ENCODE measurements at regions not wholly inside any gene's neighbourhood (a gene's known extent, or its start where the extent isn't known, plus 50 kb on each side); places are given as distances from the start of the nearest gene placed in this dataset.

DNA sequence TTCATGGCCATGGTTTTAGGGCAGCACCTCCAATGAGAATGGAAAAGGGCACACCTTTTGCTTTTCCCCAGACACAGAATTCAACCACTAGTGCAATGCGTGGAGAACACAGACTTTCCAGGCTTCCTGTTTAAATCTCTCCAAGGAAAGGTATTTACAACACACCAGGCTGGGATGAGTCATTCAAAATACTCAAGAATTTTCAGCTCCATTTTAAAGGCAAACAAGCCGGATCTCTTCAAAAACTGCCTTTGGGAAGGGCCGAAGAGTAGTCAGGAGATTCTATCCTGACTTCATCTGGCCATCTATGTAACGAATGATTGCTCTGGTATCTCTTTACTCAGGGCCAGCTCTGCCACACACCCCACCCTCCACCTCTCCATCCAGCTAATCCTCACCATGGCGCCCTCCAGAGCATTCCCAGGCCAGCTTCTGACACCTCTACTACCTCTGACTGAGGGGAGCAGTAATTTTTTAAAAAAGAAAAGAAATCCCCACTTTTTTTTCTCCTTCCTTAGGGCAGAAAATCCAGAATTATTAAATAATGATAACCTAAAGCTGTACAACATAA is 254.6 kb downstream of the LY86 start:
- DNase-seq, result no peak

DNA sequence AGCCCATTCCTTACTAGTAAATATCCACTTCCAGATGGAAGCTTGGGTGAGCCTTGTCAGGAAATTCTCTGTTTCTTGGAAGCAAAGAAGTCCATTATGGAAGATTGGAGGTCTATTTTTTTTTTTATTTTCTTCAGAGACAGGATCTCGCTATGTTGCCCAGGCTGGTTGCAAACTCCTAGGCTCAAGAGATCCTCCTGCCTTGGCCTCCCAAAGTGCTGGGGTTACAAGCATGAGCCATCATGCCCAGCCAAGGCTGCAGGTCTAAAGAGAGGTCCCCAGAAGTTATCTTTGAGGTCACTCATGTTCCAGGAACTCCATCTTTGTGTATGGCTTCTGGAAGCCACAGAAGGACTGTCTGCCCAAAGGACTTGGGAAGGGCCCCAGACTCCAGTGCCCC is 255.3 kb downstream of the LY86 start:
- DNase-seq, result no peak

DNA sequence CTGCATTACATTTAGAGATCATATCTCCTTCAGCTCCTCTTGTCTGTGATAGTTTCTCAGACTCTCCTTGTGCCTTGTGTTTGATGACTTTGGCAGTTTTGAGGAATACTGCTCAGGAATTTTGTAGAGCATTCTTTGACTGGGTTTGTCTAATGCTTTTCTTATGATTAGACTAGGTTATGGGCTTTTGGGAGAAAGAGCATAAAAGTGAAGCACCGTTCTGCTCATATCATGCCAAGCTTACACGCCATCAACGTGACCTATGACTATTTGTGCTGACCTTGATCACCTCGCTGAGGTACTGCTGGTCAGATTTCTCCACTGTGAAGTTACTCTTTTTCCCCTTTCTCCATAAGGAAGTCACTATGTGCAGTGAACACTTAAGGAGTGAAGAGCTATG is 256.0 kb downstream of the LY86 start:
- no peak for DNase-seq

DNA sequence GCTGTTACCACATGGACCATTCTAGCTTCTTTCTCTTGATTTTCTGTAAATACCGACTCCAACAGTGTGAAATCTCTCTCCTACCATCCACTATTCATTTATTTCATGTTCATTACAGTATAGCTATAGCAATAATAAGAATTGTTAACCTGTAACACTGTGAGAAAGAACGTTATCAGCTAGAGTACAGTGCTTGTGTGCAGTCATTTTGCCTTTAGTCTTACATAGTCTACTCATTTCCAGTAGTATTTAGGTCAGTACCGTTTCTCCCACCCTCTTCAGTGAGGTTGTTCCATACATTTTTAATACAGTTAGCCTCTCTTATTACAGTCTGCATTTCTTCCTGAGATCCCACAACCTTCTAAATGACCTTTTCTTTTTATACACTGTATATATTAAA is 257.1 kb downstream of the LY86 start:
- DNase-seq, result no peak

GRCh38 chr6:6847591-6847990 is 259.1 kb downstream of the LY86 start:
- DNase-seq, result no peak

- DNase-seq, result no peak
Observed at GRCh38 chr6:6851059-6851948, 256.5 kb upstream of the RREB1 start.

GRCh38 chr6:6851949-6852261 is 255.9 kb upstream of the RREB1 start:
- DNase-seq, result no peak

- peak; percentile 12 to 48 for DNase-seq
Observed at GRCh38 chr6:6856538-6857523, 250.9 kb upstream of the RREB1 start.

- DNase-seq, result no peak
Observed at GRCh38 chr6:6857528-6857927, 250.2 kb upstream of the RREB1 start.

DNA sequence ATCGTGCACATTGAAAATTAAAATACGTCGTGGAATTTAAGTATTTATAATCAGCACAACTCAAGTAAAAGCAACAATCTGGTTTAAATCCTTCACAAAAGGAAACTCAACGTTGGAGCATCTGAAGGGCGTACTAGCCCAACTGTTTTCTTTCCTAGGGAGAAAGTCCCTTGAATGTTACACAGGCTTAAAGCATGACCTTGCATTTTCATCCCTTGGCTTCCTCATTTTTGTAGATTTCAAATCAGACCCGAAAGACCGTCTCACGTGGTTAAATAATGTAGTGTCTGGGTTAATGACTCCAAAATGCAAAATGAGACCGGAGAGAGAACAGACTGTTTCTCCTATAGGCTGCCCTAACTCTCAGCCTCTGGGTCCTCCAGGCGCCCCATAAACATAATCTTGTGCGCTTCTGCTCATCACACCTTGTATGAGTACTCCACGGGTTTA is 249.2 kb upstream of the RREB1 start:
- DNase-seq, result no peak

- no peak for DNase-seq
Observed at GRCh38 chr6:6859105-6859504, 248.7 kb upstream of the RREB1 start.

DNA sequence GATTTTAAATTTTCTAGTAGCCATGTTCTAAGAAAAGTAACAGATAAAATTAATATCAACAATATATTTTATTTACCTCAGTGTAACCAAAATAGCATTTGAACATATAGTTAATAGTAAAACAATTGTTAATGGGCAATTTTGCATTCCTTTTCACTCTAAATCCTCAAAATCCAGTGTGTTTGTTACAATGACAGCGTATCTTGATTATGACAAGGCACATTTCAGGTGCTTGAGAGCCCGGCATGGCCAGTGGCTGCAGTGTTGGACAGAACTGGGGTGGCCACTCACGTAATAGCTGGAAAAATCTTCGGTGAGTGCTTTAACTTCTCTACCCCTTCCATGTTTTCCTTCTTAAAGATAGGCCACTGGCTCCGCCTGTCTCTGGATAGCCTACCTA is 248.0 kb upstream of the RREB1 start:
- no peak for DNase-seq

DNA sequence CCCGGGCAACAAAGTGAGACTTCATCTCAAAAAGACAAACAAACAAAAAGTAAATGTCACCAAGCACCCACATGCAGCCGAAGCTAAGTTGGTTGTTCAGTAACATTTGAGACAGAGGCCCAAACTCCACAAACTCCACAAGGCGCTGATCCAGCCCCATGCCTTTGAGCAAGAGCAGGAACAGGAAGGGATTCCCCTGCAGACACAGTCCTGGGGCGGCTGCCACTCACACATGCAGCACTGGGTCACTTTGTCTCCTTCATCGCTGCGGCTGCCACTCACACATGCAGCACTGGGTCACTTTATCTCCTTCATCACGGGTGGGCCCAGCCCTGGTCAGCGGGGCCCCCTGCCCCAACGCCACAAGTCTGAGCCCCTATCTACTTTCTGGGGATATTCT is 246.9 kb upstream of the RREB1 start:
- DNase-seq, result no peak

- DNase-seq, result no peak
Observed at GRCh38 chr6:6861351-6861894, 246.3 kb upstream of the RREB1 start.

DNA sequence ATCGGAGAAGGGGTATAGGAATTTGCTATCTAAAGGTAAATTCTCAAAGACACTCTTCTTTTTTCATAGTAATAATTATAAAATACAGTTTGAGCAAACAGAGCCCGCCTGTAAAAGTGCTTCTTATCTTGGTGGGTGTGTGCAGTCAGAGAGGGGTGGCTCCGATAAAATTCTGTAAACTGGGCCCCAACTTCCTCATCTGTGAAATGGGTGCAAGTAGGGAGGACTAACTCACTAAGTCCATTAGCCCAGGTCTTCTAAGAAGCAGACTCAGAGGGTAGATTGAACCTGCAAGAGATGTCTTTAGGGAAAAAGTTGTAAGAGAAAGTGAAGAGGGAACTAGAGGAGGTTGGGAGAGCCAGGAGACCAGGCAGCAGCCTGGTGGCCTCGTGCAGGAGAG is 245.8 kb upstream of the RREB1 start:
- no peak for DNase-seq

DNA sequence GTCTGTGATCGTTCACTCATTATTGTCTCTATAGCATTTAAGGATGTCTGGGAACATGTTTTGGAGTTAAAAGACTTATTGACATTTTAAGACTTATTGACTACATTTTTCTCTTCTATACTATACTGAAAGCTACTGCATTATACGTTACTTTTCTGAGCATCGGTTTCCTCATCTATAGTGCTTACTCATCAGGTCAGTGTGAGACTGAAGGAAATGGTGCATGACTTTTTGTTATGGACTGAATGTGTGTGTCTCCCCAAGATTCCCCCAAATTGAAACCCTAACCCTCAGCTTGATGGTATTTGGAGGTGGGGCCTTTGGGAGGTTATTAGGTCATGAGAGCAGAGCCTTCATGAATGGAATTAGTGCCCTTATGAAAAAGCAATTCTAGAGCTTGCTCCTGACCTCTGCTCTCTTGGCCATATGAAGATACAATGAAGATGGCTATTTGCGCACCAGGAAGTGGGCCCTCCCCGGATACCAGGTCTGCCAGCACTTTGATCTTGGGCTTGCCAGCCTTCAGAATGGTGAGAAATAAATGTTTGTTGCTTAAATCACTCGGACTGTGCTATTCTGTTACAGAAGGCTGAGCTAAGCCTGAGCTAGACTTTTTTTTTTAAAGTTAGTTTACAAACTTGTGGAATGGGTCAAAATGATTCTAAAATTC is 243.7 kb upstream of the RREB1 start:
- DNase-seq, result no peak

GRCh38 chr6:6865611-6866010 is 242.2 kb upstream of the RREB1 start:
- DNase-seq, result no peak

DNA sequence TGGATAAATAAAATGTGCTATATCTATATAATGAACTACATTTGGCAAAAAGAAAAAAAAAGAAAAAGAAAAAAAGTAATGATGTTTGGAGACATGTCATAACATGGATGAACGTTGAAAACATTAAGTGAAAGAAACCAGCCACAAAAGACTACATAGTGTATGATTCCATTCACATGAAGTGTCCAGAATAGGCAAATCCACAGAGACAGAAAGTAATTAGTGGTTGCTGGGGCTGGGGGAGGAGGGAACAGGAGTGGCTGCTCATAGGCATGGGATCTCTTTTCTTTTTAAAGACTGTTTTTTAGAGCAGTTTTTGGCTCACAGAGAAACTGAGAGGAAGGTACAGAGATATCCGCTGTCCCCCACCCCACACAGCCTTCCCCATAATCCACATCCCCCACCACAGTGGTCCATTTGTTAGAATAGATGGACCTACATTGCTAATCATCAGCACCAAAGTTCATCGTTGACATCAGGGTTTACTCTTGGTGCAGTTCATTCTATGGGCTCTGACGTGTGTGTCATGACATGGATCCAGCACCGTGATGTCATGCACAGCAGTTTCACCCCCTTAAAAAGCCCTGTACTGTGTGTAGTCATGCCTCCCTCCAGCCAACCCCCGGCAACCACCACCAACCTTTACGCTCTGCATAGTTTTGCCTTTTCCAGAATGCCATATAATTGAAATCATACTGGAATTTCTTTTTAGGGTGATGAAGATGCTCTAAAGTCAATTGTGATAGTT is 240.9 kb upstream of the RREB1 start:
- no peak for DNase-seq

- no peak for DNase-seq
Observed at GRCh38 chr6:6867404-6867799, 240.4 kb upstream of the RREB1 start.

DNA sequence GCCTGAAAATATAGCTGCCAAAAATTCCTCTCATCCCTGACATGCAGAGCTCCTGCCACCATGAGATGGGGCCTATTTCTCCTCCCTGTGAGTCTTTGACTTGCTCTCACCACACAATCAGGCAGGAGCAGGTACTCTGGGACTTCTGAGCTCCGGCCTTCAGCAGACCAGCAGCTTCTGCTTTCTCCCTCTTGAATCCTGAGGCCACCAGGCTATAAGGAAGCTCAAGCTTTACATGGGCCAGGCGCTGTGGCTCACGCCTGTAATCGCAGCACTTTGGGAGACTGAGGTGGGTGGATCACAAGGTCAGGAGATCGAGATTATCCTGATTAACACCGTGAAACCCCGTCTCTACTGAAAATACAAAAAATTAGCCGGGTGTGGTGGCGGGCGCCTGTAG is 238.7 kb upstream of the RREB1 start:
- no peak for DNase-seq

- no peak for DNase-seq
Observed at GRCh38 chr6:6870921-6871320, 236.8 kb upstream of the RREB1 start.

Measured in CD4-positive, alpha-beta T cell treated with Interleukin-4 for 1 hour (primary cell).